Liver (tissue), 8 donors: ENCODE measurements at regions not wholly inside any gene's neighbourhood (a gene's known extent, or its start where the extent isn't known, plus 50 kb on each side); places are given as distances from the start of the nearest gene placed in this dataset.

Experiments used
- DNase-seq: peaks from one replicate; pipeline ENCODE4 v3.0.0-alpha.2; 2017; ENCODE audit warnings: low spot score
- H3K27ac ChIP-seq, 2 donors: one replicate each; pipeline ENCODE4 v1.7.0; 2013; ENCODE audit warnings: inconsistent platforms in 2 of 2, low read length in 2 of 2, control low read depth in 1 of 2, low read depth in 1 of 2, mild to moderate bottlenecking in 1 of 2
- H3K27me3 ChIP-seq, 4 donors: one replicate each; pipeline versions ENCODE4 v1.6.1 to v1.7.0; 2013; ENCODE audit warnings: low read length in 3 of 4, inconsistent platforms in 1 of 4, mild to moderate bottlenecking in 1 of 4, moderate library complexity in 1 of 4; ENCODE audit not compliant: control insufficient read depth in 4 of 4, insufficient read depth in 4 of 4
- H3K36me3 ChIP-seq, 4 donors: one replicate each; pipeline versions ENCODE4 v1.6.1 to v1.7.0; 2013; ENCODE audit warnings: low read length in 3 of 4, mild to moderate bottlenecking in 3 of 4, low read depth in 1 of 4, moderate library complexity in 1 of 4; ENCODE audit not compliant: control insufficient read depth in 4 of 4, insufficient read depth in 3 of 4
- H3K4me1 ChIP-seq, 4 donors: one replicate each; pipeline versions ENCODE4 v1.6.1 to v1.7.0; 2013; ENCODE audit warnings: low read length in 3 of 4, mild to moderate bottlenecking in 3 of 4, moderate library complexity in 1 of 4; ENCODE audit not compliant: control insufficient read depth in 4 of 4, insufficient read depth in 4 of 4
- H3K4me3 ChIP-seq, 3 donors: one replicate each; pipeline versions ENCODE4 v1.6.1 to v1.7.0; 2013; ENCODE audit warnings: low read length in 3 of 3, control low read depth in 1 of 3, low read depth in 1 of 3, mild to moderate bottlenecking in 1 of 3
- H3K9ac ChIP-seq, 2 donors: one replicate each; pipeline ENCODE4 v1.7.0; 2013; ENCODE audit warnings: low read length in 2 of 2, mild to moderate bottlenecking in 2 of 2, moderate library complexity in 2 of 2, control low read depth in 1 of 2, low read depth in 1 of 2
- H3K9me3 ChIP-seq, 4 donors: one replicate each; pipeline versions ENCODE4 v1.6.1 to v1.7.0; 2013; ENCODE audit warnings: low read length in 3 of 4; ENCODE audit not compliant: control insufficient read depth in 4 of 4
- ATF3 ChIP-seq: IDR thresholded peaks from 2 replicates; pipeline ENCODE4 v1.6.1; 2016; ENCODE audit warnings: antibody characterized with exemption
- EGR1 ChIP-seq, 2 donors: IDR thresholded peaks; 2 replicates each; pipeline ENCODE4 v1.6.1; 2016 to 2018; ENCODE audit warnings: antibody characterized with exemption in 2 of 2, low read depth in 2 of 2
- FOXA2 ChIP-seq: IDR thresholded peaks from 2 replicates; pipeline ENCODE4 v1.6.1; 2016; ENCODE audit warnings: antibody characterized with exemption
- GABPA ChIP-seq, 2 donors: IDR thresholded peaks in 1 of 2; conservative IDR thresholded peaks in 1 of 2; 2 replicates each; pipeline ENCODE4 v1.6.1; 2016; ENCODE audit warnings: antibody characterized with exemption in 2 of 2, mild to moderate bottlenecking in 1 of 2, moderate library complexity in 1 of 2
- HNF4A ChIP-seq, 2 donors: conservative IDR thresholded peaks; 2 replicates each; pipeline ENCODE4 v1.6.1; 2016; ENCODE audit warnings: antibody characterized with exemption in 2 of 2, mild to moderate bottlenecking in 2 of 2
- HNF4G ChIP-seq: IDR thresholded peaks from 2 replicates; pipeline ENCODE4 v1.6.1; 2016; ENCODE audit warnings: antibody characterized with exemption
- JUND ChIP-seq, 2 donors: IDR thresholded peaks; 2 replicates each; pipeline ENCODE4 v1.6.1; 2016; ENCODE audit warnings: antibody characterized with exemption in 2 of 2
- MAX ChIP-seq: IDR thresholded peaks from 2 replicates; pipeline ENCODE4 v1.6.1; 2016; ENCODE audit warnings: antibody characterized with exemption
- NR2F2 ChIP-seq: IDR thresholded peaks from 2 replicates; pipeline ENCODE4 v1.6.1; 2016; ENCODE audit warnings: antibody characterized with exemption
- RAD21 ChIP-seq, 2 donors: IDR thresholded peaks; 2 replicates each; pipeline ENCODE4 v1.6.1; 2016; ENCODE audit warnings: antibody characterized with exemption in 2 of 2, mild to moderate bottlenecking in 2 of 2
- REST ChIP-seq: IDR thresholded peaks from 2 replicates; pipeline ENCODE4 v1.6.1; 2016; ENCODE audit warnings: antibody characterized with exemption, mild to moderate bottlenecking
- RXRA ChIP-seq, 2 donors: IDR thresholded peaks; 2 replicates each; pipeline ENCODE4 v1.6.1; 2017 to 2018; ENCODE audit warnings: antibody characterized with exemption in 2 of 2, mild to moderate bottlenecking in 1 of 2
- SP1 ChIP-seq: IDR thresholded peaks from 2 replicates; pipeline ENCODE4 v1.6.1; 2018; ENCODE audit warnings: antibody characterized with exemption, mild to moderate bottlenecking
- TAF1 ChIP-seq: conservative IDR thresholded peaks from 2 replicates; pipeline ENCODE4 v1.6.1; 2016; ENCODE audit warnings: antibody characterized with exemption, mild to moderate bottlenecking
- YY1 ChIP-seq: IDR thresholded peaks from 2 replicates; pipeline ENCODE4 v1.6.1; 2016; ENCODE audit warnings: antibody characterized with exemption, mild to moderate bottlenecking
- ZBTB33 ChIP-seq: IDR thresholded peaks from 2 replicates; pipeline ENCODE4 v1.6.1; 2016; ENCODE audit warnings: antibody characterized with exemption
- WGBS: extraction: QIAGEN DNeasy Blood & Tissue Kit; methylation state at CpG from one replicate; pipeline ENCODE4 v1.1.7; 2013; 5-methylcytosine and 5-hydroxymethylcytosine counted together
- TF ChIP-seq, protein P1 (sequence below): fragments of 150-350 bp; IDR thresholded peaks from 2 replicates; pipeline ENCODE4 v1.5.1; 2017; ENCODE audit warnings: improper control_type of control experiment, low read depth, low read length; ENCODE audit not compliant: missing input control
- donor health status: healthy.
- donor health status: healthy.
- donor health status: healthy.
- donor health status: healthy.
- donor health status: healthy.

GRCh38 chr2:220946552-220946951, 625.6 kb downstream of the EPHA4 start:
- whole genome bisulfite sequencing, result 81% methylated on average over 1 of the region's 1 CpG
- no peak for DNase-seq
- H3K27me3 ChIP-seq, result no peaks in the 10 kb centered on the region

DNA sequence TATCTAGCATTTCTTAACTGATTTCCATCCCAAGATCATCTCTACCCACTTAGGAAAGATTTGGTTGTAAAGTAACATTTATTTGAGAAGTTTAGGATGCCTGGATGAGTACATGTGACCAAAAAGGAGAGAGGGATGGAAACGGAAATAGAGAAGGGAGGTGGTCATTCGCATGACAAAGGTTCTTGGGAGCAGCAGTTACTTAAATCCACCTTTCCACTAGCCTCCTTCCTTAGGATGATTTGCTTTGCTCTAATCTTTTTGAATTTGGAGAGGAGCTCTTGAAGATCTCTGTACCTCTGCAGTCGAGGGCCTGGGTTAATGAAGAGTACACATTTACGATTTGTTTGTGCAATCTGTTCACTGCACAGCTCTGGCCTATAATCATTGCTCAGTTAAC, 623.5 kb downstream of the EPHA4 start:
- Histone ChIP-seq H3K4me3 (no peak overlapping the region), H3K27ac (no peak overlapping the region), H3K9ac (no peak overlapping the region), H3K9me3 (no peaks in the 10 kb centered on the region), H3K27me3 (no peaks in the 10 kb centered on the region), H3K4me1 (no peaks in the 10 kb centered on the region), H3K36me3 (no peaks in the 10 kb centered on the region)
- DNase-seq, result no peak
- WGBS, result 72% methylated on average over 4 of the region's 4 CpGs
- no peak for TF ChIP-seq MAX
- TF ChIP-seq HNF4G, result no peak
- TF ChIP-seq RAD21 (IDR thresholded peaks at IDR 0.05), result no peak
- TF ChIP-seq JUND (IDR thresholded peaks at IDR 0.05), result no peak

More at GRCh38 chr2:220946552-220946951, 625.6 kb downstream of the EPHA4 start:
- H3K9me3 ChIP-seq, result no peaks in the 10 kb centered on the region
- TF ChIP-seq JUND (IDR thresholded peaks at IDR 0.05) (no peak), ATF3 (no peak), MAX (no peak), TAF1 (no peak), RAD21 (IDR thresholded peaks at IDR 0.05) (no peak), EGR1 (IDR thresholded peaks at IDR 0.05; ENCODE audit: low read depth in 2 of 2) (no peak), GABPA (IDR thresholded peaks at IDR 0.05 in 1 of 2, conservative IDR thresholded peaks at IDR 0.05 in 1 of 2) (no peak), SP1 (no peak), HNF4A (conservative IDR thresholded peaks at IDR 0.05) (no peak), HNF4G (no peak), FOXA2 (no peak)
- no peaks in the 10 kb centered on the region for H3K4me1 ChIP-seq
- H3K9ac ChIP-seq, result no peak overlapping the region
- H3K4me3 ChIP-seq, result no peak overlapping the region
- no peaks in the 10 kb centered on the region for H3K36me3 ChIP-seq
- H3K27ac ChIP-seq, result no peak overlapping the region

GRCh38 chr2:220949466-220949865, 622.6 kb downstream of the EPHA4 start:
- no peak overlapping the region for H3K9ac ChIP-seq
- H3K4me1 ChIP-seq, result no peaks in the 10 kb centered on the region
- H3K9me3 ChIP-seq, result no peaks in the 10 kb centered on the region
- WGBS, result 65% methylated on average over 3 of the region's 3 CpGs
- TF ChIP-seq, protein P1, sequence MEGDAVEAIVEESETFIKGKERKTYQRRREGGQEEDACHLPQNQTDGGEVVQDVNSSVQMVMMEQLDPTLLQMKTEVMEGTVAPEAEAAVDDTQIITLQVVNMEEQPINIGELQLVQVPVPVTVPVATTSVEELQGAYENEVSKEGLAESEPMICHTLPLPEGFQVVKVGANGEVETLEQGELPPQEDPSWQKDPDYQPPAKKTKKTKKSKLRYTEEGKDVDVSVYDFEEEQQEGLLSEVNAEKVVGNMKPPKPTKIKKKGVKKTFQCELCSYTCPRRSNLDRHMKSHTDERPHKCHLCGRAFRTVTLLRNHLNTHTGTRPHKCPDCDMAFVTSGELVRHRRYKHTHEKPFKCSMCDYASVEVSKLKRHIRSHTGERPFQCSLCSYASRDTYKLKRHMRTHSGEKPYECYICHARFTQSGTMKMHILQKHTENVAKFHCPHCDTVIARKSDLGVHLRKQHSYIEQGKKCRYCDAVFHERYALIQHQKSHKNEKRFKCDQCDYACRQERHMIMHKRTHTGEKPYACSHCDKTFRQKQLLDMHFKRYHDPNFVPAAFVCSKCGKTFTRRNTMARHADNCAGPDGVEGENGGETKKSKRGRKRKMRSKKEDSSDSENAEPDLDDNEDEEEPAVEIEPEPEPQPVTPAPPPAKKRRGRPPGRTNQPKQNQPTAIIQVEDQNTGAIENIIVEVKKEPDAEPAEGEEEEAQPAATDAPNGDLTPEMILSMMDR, result no peak
- TF ChIP-seq JUND (IDR thresholded peaks at IDR 0.05) (no peak), NR2F2 (no peak), RAD21 (IDR thresholded peaks at IDR 0.05) (no peak), YY1 (no peak), HNF4G (no peak), FOXA2 (no peak), HNF4A (conservative IDR thresholded peaks at IDR 0.05) (no peak), ATF3 (no peak), GABPA (IDR thresholded peaks at IDR 0.05 in 1 of 2, conservative IDR thresholded peaks at IDR 0.05 in 1 of 2) (no peak), ZBTB33 (no peak), SP1 (no peak), RXRA (IDR thresholded peaks at IDR 0.05) (no peak), REST (no peak), EGR1 (IDR thresholded peaks at IDR 0.05; ENCODE audit: low read depth in 2 of 2) (no peak), MAX (no peak)
- H3K27ac ChIP-seq, result no peak overlapping the region
- no peak overlapping the region for H3K4me3 ChIP-seq
- H3K36me3 ChIP-seq, result no peaks in the 10 kb centered on the region
- no peaks in the 10 kb centered on the region for H3K27me3 ChIP-seq
- no peak for DNase-seq
